GM12864 (cell line): ENCODE measurements at regions not wholly inside any gene's neighbourhood (a gene's known extent, or its start where the extent isn't known, plus 50 kb on each side); places are given as distances from the start of the nearest gene placed in this dataset.

ENCODE experiments used
- DNase-seq: peaks from one replicate; pipeline ENCODE4 v3.0.0-alpha.2; 2011; ENCODE audit warnings: low read depth
- H3K4me3 ChIP-seq: 2 replicates; pipeline ENCODE4 v1.5.1; 2011; ENCODE audit warnings: mild to moderate bottlenecking, low read depth, low read length, control low read depth
- CTCF ChIP-seq: IDR thresholded peaks from 2 replicates; pipeline ENCODE4 v1.5.1; 2011; ENCODE audit warnings: low read depth, mild to moderate bottlenecking, moderate library complexity, low read length, control low read depth, inconsistent platforms; ENCODE audit errors: missing control alignments

- no peak overlapping the region for H3K4me3 ChIP-seq
- no peak for TF ChIP-seq CTCF
- no peak for DNase-seq
Observed at GRCh38 chr20:39702701-39703349, 740.7 kb downstream of the DHX35 start.

- H3K4me3 ChIP-seq: no peak overlapping the region
- no peak for TF ChIP-seq CTCF
- DNase-seq: no peak
Observed at GRCh38 chr20:39700528-39700927, 738.4 kb downstream of the DHX35 start.

- DNase-seq: no peak
- H3K4me3 ChIP-seq: no peak overlapping the region
- no peak for TF ChIP-seq CTCF
Observed at GRCh38 chr20:39699166-39699725, 737.1 kb downstream of the DHX35 start.

- DNase-seq: no peak
- no peak for TF ChIP-seq CTCF
- no peak overlapping the region for H3K4me3 ChIP-seq
Observed at GRCh38 chr20:39698752-39699151, 736.6 kb downstream of the DHX35 start.

GRCh38 chr20:39691151-39691862 is 729.2 kb downstream of the DHX35 start:
- no peak for TF ChIP-seq CTCF

GRCh38 chr20:39676857-39677391 is 714.8 kb downstream of the DHX35 start:
- TF ChIP-seq CTCF: peak; percentile 44
- no peak overlapping the region for H3K4me3 ChIP-seq
- DNase-seq: no peak

More at GRCh38 chr20:39691151-39691862, 729.2 kb downstream of the DHX35 start:
- no peak for DNase-seq
- no peak overlapping the region for H3K4me3 ChIP-seq
